DND-41 (cell line): ENCODE measurements at regions not wholly inside any gene's neighbourhood (a gene's known extent, or its start where the extent isn't known, plus 50 kb on each side); places are given as distances from the start of the nearest gene placed in this dataset.

Experiments
- CTCF ChIP-seq: IDR thresholded peaks from 2 replicates; pipeline ENCODE4 v1.5.1; 2012; ENCODE audit warnings: borderline replicate concordance, low read length, moderate library complexity, mild to moderate bottlenecking; ENCODE audit not compliant: poor library complexity, severe bottlenecking; ENCODE audit errors: extremely low read depth
- EZH2 ChIP-seq: IDR thresholded peaks from 3 replicates; pipeline ENCODE4 v1.6.1; 2012; ENCODE audit warnings: borderline replicate concordance, low read depth, mild to moderate bottlenecking, moderate library complexity, low read length, inconsistent platforms; ENCODE audit not compliant: severe bottlenecking

DNA sequence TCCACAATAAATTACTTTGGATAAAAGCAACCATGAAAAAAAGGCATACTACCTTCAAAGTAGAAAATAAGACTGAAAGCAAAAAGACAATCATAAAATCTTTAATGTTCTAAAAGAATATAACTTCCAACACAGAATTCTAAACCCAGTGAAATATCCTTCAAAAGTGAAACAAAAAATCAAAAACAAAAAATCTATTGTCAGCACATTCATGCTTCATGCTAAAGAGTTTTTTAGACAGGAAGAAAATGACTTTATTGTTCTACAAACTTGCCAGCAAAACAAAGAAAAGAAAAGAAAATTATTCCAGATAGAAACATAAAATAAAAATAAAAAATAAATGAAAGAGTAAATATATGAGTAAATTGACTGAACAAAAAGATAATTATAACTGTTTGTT lies 134.9 kb downstream of the EFHB start:
- TF ChIP-seq CTCF, result no peak
- no peak for TF ChIP-seq EZH2
